Spleen (tissue), 7 donors: ENCODE measurements at regions not wholly inside any gene's neighbourhood (a gene's known extent, or its start where the extent isn't known, plus 50 kb on each side); places are given as distances from the start of the nearest gene placed in this dataset.

Experiments
- POLR2A ChIP-seq, 3 donors: fragments of 450-650 bp; IDR thresholded peaks; one replicate each; pipeline ENCODE4 v1.5.1; 2017; ENCODE audit warnings: antibody characterized with exemption in 3 of 3, mild to moderate bottlenecking in 1 of 3
- POLR2AphosphoS5 ChIP-seq, 3 donors: sonication (generic); formaldehyde crosslinking; IDR thresholded peaks; one replicate each; pipeline ENCODE4 v1.5.1; 2017; ENCODE audit warnings: antibody characterized with exemption in 3 of 3
- TF ChIP-seq, protein P1 (sequence below), 11 experiments: fragments of 200-600 bp in 7 of 11; fragments of 450-650 bp in 4 of 11; sonication (generic) in 4 of 11; IDR thresholded peaks in 8 of 11; conservative IDR thresholded peaks in 3 of 11; 1 replicate in 7 of 11; 2 replicates in 4 of 11; pipeline versions ENCODE4 v1.4.0 to v1.8.0; 2016 to 2021; ENCODE audit warnings: antibody characterized with exemption in 11 of 11, inconsistent platforms in 4 of 11, mild to moderate bottlenecking in 1 of 11
- donor health status: DM: no; HTN: no; CAD: no; lungs with moderate emphysema.
- donor health status: DM: no; HTN: no; CAD: no.
- donor health status: DM: no; HTN: no; CAD: no.

DNA sequence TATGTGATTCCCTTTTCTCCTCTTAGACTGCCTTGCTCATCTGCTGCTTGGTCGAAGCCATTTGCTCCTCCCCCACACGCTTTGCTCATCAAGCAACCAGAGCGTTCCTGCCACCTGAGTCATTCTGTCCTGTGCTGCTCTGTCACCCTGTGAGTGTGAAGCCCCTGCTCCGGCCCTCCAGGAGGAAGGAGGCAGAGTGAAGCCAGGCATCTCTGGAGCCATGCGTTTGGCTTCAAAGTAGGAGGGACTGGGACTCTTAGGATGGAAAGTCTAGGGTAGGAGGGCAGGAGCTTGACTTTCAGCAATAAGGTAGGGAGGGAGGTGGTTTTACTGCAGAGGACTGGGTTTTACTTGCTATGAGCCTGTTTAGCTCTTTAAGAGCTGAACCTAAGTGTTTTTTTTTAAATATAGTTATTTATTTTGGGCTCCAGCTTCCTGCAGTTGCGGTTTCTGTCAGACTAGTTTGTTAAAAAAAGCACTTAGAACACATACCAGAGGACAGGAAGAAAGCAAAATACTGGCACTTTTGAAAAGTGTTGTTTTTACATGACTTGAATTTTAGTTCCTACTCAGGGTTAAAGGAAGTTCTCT lies 63.6 kb downstream of the SPINK2 start:
- TF ChIP-seq, protein P1, sequence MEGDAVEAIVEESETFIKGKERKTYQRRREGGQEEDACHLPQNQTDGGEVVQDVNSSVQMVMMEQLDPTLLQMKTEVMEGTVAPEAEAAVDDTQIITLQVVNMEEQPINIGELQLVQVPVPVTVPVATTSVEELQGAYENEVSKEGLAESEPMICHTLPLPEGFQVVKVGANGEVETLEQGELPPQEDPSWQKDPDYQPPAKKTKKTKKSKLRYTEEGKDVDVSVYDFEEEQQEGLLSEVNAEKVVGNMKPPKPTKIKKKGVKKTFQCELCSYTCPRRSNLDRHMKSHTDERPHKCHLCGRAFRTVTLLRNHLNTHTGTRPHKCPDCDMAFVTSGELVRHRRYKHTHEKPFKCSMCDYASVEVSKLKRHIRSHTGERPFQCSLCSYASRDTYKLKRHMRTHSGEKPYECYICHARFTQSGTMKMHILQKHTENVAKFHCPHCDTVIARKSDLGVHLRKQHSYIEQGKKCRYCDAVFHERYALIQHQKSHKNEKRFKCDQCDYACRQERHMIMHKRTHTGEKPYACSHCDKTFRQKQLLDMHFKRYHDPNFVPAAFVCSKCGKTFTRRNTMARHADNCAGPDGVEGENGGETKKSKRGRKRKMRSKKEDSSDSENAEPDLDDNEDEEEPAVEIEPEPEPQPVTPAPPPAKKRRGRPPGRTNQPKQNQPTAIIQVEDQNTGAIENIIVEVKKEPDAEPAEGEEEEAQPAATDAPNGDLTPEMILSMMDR (IDR thresholded peaks at IDR 0.05 in 8 of 11, conservative IDR thresholded peaks at IDR 0.05 in 3 of 11), result no peak
- TF ChIP-seq POLR2AphosphoS5 (IDR thresholded peaks at IDR 0.05) (peak in 1 of 3 donors; percentile 68), POLR2A (IDR thresholded peaks at IDR 0.05) (no peak)
